Hepatocyte (in vitro differentiated cells): ENCODE measurements at regions not wholly inside any gene's neighbourhood (a gene's known extent, or its start where the extent isn't known, plus 50 kb on each side); places are given as distances from the start of the nearest gene placed in this dataset.

ENCODE experiments used
- CTCF ChIP-seq: fragments of 200-600 bp; sonication (generic); IDR thresholded peaks from 2 replicates; pipeline ENCODE4 v1.5.1; 2016; ENCODE audit warnings: antibody characterized with exemption, mild to moderate bottlenecking; ENCODE audit not compliant: poor library complexity
- EZH2 ChIP-seq: fragments of 200-600 bp; sonication (generic); IDR thresholded peaks from 2 replicates; pipeline ENCODE4 v1.6.1; 2016; ENCODE audit warnings: antibody characterized with exemption, mild to moderate bottlenecking, borderline replicate concordance
- EZH2phosphoT487 ChIP-seq: fragments of 200-600 bp; sonication (generic); IDR thresholded peaks from one replicate; pipeline ENCODE4 v1.6.1; 2018; ENCODE audit warnings: antibody characterized with exemption, mild to moderate bottlenecking, low read depth, moderate library complexity; ENCODE audit not compliant: unreplicated experiment, severe bottlenecking

GRCh38 chr5:2861605-2862004 is 110.1 kb upstream of the IRX2 start:
- no peak for TF ChIP-seq CTCF
- no peak for TF ChIP-seq EZH2
- no peak for TF ChIP-seq EZH2phosphoT487
